ENCODE measurements at regions not wholly inside any gene's neighbourhood (a gene's known extent, or its start where the extent isn't known, plus 50 kb on each side); places are given as distances from the start of the nearest gene placed in this dataset.

- intact Hi-C loops (cut with DNase I) = no loop called here
Measured at GRCh38 chr5:71771191-71771590, 52.1 kb downstream of the CARTPT start.

GRCh38 chr5:71778678-71779276 is 59.7 kb downstream of the CARTPT start:
- peaks cover 5% of the 10 kb centered on the region for H3K4me1 ChIP-seq
- TF ChIP-seq CTCF (IDR thresholded peaks at IDR 0.05) = peak; percentile 23
- no peaks in the 10 kb centered on the region for H3K36me3 ChIP-seq (ENCODE audit: insufficient read depth in 1 of 2, low read depth in 1 of 2)
- no peak overlapping the region for H3K4me3 ChIP-seq
- 54 to 74% (median 71%) methylated on average over 4 of the region's 4 CpGs for WGBS, 3 donors
- H3K9me3 ChIP-seq = no peaks in the 10 kb centered on the region
- no peaks in the 10 kb centered on the region for H3K27me3 ChIP-seq (ENCODE audit: insufficient read depth in 3 of 3, low read length in 2 of 3)
- DNase-seq = no peak
- intact Hi-C loops (cut with DNase I) = no loop called here
- ATAC-seq = no peak
- no peak overlapping the region for H3K27ac ChIP-seq

More at GRCh38 chr5:71771191-71771590, 52.1 kb downstream of the CARTPT start:
- Histone ChIP-seq H3K4me1 (no peaks in the 10 kb centered on the region), H3K27ac (no peak overlapping the region), H3K27me3 (ENCODE audit: insufficient read depth in 3 of 3, low read length in 2 of 3) (no peaks in the 10 kb centered on the region), H3K9me3 (no peaks in the 10 kb centered on the region), H3K36me3 (ENCODE audit: insufficient read depth in 1 of 2, low read depth in 1 of 2) (no peaks in the 10 kb centered on the region), H3K4me3 (no peak overlapping the region)
- ATAC-seq (no peak), DNase-seq (no peak)
- no peak for TF ChIP-seq CTCF (IDR thresholded peaks at IDR 0.05)
- 66 to 77% (median 70%) methylated on average over 2 of the region's 2 CpGs for WGBS, 3 donors

GRCh38 chr5:71780597-71780996 is 61.5 kb downstream of the CARTPT start:
- WGBS, 3 donors = 87 to 94% (median 89%) methylated on average over 6 of the region's 6 CpGs
- Histone ChIP-seq H3K4me1 (peaks cover 5% of the 10 kb centered on the region), H3K27me3 (ENCODE audit: insufficient read depth in 3 of 3, low read length in 2 of 3) (no peaks in the 10 kb centered on the region), H3K27ac (no peak overlapping the region), H3K36me3 (ENCODE audit: insufficient read depth in 1 of 2, low read depth in 1 of 2) (no peaks in the 10 kb centered on the region), H3K9me3 (no peaks in the 10 kb centered on the region), H3K4me3 (no peak overlapping the region)
- no peak for TF ChIP-seq CTCF (IDR thresholded peaks at IDR 0.05)
- no peak for ATAC-seq
- intact Hi-C loops (cut with DNase I) = loop anchor here (5.0 to 10.0 kb wide), 3 partner anchors 234 to 527 kb away; no protein-coding TSS in a partner anchor
- no peak for DNase-seq

GRCh38 chr5:71782393-71782770 is 63.3 kb downstream of the CARTPT start:
- Histone ChIP-seq H3K4me1 (peaks cover 5% of the 10 kb centered on the region), H3K27me3 (ENCODE audit: insufficient read depth in 3 of 3, low read length in 2 of 3) (no peaks in the 10 kb centered on the region), H3K4me3 (no peak overlapping the region), H3K27ac (no peak overlapping the region), H3K9me3 (no peaks in the 10 kb centered on the region), H3K36me3 (ENCODE audit: insufficient read depth in 1 of 2, low read depth in 1 of 2) (no peaks in the 10 kb centered on the region)
- ATAC-seq = no peak
- TF ChIP-seq CTCF (IDR thresholded peaks at IDR 0.05) = no peak
- no peak for DNase-seq
- WGBS, 3 donors = 71 to 91% (median 85%) methylated on average over 3 of the region's 3 CpGs
- intact Hi-C loops (cut with DNase I) = loop anchor here (1.0 to 10.0 kb wide), 4 partner anchors 232 to 525 kb away; no protein-coding TSS in a partner anchor
